ENCODE measurements at regions not wholly inside any gene's neighbourhood (a gene's known extent, or its start where the extent isn't known, plus 50 kb on each side); places are given as distances from the start of the nearest gene placed in this dataset.

DNA sequence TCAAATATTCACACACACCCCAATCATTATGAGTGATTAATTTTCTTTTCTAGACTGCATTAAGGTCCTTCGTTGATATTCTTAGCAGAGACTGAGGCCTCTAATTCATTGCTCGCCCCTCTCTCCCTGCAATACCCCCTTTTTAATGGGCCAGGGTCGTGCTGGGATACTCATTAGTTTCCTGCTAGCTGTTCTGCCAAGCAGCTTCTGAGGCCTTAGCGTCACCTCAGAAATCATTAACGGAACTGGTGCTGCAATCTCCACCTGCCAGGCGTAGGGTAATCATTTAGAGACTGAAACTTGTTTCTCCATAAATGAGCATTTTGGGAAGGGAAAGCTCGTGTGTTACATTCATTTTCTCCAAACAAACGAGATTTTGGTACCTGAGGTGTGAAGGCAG, 1054.7 kb downstream of the GALC start:
- no peaks in the 10 kb centered on the region for H3K36me3 ChIP-seq (ENCODE audit: control insufficient read depth in 4 of 4, insufficient read depth in 3 of 4, low read depth in 1 of 4, low read length in 3 of 4)
- DNase-seq (ENCODE audit: low spot score) = no peak
- peaks cover 0 to 3% (median 0%) of the 10 kb centered on the region in 4 donors for H3K27me3 ChIP-seq (ENCODE audit: control insufficient read depth in 4 of 4, insufficient read depth in 4 of 4, low read length in 3 of 4)
- H3K9ac ChIP-seq (ENCODE audit: low read depth in 1 of 2, low read length in 2 of 2) = no peak overlapping the region
- no peak overlapping the region for H3K4me3 ChIP-seq (ENCODE audit: low read depth in 1 of 3, low read length in 3 of 3)
- H3K27ac ChIP-seq (ENCODE audit: low read depth in 1 of 2, low read length in 2 of 2) = no peak overlapping the region
- H3K4me1 ChIP-seq (ENCODE audit: control insufficient read depth in 4 of 4, insufficient read depth in 4 of 4, low read length in 3 of 4) = no peaks in the 10 kb centered on the region
- WGBS = 34% methylated on average over 8 of the region's 8 CpGs
- TF ChIP-seq FOXA1 (IDR thresholded peaks at IDR 0.05) (no peak), GABPA (IDR thresholded peaks at IDR 0.05 in 1 of 2, conservative IDR thresholded peaks at IDR 0.05 in 1 of 2) (no peak), SP1 (IDR thresholded peaks at IDR 0.05) (no peak), FOXA2 (IDR thresholded peaks at IDR 0.05) (no peak), HNF4G (IDR thresholded peaks at IDR 0.05) (no peak)
- TF ChIP-seq, protein P1, sequence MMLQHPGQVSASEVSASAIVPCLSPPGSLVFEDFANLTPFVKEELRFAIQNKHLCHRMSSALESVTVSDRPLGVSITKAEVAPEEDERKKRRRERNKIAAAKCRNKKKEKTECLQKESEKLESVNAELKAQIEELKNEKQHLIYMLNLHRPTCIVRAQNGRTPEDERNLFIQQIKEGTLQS (IDR thresholded peaks at IDR 0.05) = no peak
- TF ChIP-seq, protein P2, sequence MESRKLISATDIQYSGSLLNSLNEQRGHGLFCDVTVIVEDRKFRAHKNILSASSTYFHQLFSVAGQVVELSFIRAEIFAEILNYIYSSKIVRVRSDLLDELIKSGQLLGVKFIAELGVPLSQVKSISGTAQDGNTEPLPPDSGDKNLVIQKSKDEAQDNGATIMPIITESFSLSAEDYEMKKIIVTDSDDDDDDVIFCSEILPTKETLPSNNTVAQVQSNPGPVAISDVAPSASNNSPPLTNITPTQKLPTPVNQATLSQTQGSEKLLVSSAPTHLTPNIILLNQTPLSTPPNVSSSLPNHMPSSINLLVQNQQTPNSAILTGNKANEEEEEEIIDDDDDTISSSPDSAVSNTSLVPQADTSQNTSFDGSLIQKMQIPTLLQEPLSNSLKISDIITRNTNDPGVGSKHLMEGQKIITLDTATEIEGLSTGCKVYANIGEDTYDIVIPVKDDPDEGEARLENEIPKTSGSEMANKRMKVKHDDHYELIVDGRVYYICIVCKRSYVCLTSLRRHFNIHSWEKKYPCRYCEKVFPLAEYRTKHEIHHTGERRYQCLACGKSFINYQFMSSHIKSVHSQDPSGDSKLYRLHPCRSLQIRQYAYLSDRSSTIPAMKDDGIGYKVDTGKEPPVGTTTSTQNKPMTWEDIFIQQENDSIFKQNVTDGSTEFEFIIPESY (IDR thresholded peaks at IDR 0.05) = no peak
- TF ChIP-seq, protein P3, sequence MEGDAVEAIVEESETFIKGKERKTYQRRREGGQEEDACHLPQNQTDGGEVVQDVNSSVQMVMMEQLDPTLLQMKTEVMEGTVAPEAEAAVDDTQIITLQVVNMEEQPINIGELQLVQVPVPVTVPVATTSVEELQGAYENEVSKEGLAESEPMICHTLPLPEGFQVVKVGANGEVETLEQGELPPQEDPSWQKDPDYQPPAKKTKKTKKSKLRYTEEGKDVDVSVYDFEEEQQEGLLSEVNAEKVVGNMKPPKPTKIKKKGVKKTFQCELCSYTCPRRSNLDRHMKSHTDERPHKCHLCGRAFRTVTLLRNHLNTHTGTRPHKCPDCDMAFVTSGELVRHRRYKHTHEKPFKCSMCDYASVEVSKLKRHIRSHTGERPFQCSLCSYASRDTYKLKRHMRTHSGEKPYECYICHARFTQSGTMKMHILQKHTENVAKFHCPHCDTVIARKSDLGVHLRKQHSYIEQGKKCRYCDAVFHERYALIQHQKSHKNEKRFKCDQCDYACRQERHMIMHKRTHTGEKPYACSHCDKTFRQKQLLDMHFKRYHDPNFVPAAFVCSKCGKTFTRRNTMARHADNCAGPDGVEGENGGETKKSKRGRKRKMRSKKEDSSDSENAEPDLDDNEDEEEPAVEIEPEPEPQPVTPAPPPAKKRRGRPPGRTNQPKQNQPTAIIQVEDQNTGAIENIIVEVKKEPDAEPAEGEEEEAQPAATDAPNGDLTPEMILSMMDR (IDR thresholded peaks at IDR 0.05; ENCODE audit: low read depth, low read length, missing input control) = no peak
- no peaks in the 10 kb centered on the region for H3K9me3 ChIP-seq (ENCODE audit: control insufficient read depth in 4 of 4, low read length in 3 of 4)

DNA sequence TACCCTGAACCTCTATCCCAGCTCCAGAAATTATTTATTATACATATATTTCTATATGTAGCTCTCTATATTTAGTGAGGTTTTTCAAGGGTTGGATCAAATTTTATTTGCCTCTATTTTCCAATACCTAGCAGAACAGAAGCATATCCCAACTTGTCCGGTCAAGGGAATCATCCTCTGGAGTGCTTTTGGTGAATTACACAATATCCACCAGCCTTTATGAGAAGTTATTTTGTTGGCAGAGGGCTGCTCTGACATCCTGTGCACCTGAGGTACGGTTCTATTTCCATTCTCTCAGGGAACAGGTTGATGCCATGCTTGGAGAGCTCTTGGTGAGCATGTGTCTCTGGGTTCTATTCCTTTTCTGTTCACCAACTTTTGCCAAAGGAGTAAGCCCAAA, 1056.4 kb downstream of the GALC start:
- TF ChIP-seq, protein P2 (IDR thresholded peaks at IDR 0.05) = no peak
- TF ChIP-seq FOXA2 (IDR thresholded peaks at IDR 0.05) (no peak), HNF4A (conservative IDR thresholded peaks at IDR 0.05) (no peak), TAF1 (conservative IDR thresholded peaks at IDR 0.05) (no peak), RXRA (IDR thresholded peaks at IDR 0.05) (no peak), HNF4G (IDR thresholded peaks at IDR 0.05) (no peak), SP1 (IDR thresholded peaks at IDR 0.05) (no peak), YY1 (IDR thresholded peaks at IDR 0.05) (no peak), JUND (IDR thresholded peaks at IDR 0.05) (no peak), NR2F2 (IDR thresholded peaks at IDR 0.05) (no peak)
- TF ChIP-seq, protein P4, sequence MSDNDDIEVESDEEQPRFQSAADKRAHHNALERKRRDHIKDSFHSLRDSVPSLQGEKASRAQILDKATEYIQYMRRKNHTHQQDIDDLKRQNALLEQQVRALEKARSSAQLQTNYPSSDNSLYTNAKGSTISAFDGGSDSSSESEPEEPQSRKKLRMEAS (IDR thresholded peaks at IDR 0.05) = no peak
- TF ChIP-seq, protein P1 (IDR thresholded peaks at IDR 0.05) = no peak
- TF ChIP-seq, protein P3 (IDR thresholded peaks at IDR 0.05; ENCODE audit: low read depth, low read length, missing input control) = no peak
- TF ChIP-seq, protein P5, sequence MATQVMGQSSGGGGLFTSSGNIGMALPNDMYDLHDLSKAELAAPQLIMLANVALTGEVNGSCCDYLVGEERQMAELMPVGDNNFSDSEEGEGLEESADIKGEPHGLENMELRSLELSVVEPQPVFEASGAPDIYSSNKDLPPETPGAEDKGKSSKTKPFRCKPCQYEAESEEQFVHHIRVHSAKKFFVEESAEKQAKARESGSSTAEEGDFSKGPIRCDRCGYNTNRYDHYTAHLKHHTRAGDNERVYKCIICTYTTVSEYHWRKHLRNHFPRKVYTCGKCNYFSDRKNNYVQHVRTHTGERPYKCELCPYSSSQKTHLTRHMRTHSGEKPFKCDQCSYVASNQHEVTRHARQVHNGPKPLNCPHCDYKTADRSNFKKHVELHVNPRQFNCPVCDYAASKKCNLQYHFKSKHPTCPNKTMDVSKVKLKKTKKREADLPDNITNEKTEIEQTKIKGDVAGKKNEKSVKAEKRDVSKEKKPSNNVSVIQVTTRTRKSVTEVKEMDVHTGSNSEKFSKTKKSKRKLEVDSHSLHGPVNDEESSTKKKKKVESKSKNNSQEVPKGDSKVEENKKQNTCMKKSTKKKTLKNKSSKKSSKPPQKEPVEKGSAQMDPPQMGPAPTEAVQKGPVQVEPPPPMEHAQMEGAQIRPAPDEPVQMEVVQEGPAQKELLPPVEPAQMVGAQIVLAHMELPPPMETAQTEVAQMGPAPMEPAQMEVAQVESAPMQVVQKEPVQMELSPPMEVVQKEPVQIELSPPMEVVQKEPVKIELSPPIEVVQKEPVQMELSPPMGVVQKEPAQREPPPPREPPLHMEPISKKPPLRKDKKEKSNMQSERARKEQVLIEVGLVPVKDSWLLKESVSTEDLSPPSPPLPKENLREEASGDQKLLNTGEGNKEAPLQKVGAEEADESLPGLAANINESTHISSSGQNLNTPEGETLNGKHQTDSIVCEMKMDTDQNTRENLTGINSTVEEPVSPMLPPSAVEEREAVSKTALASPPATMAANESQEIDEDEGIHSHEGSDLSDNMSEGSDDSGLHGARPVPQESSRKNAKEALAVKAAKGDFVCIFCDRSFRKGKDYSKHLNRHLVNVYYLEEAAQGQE (IDR thresholded peaks at IDR 0.05) = no peak
- no peak for DNase-seq (ENCODE audit: low spot score)
- H3K36me3 ChIP-seq (ENCODE audit: control insufficient read depth in 4 of 4, insufficient read depth in 3 of 4, low read depth in 1 of 4, low read length in 3 of 4) = no peaks in the 10 kb centered on the region
- H3K4me3 ChIP-seq (ENCODE audit: low read depth in 1 of 3, low read length in 3 of 3) = no peak overlapping the region
- no peaks in the 10 kb centered on the region for H3K4me1 ChIP-seq (ENCODE audit: control insufficient read depth in 4 of 4, insufficient read depth in 4 of 4, low read length in 3 of 4)
- 79% methylated on average over 2 of the region's 2 CpGs for WGBS
- no peaks in the 10 kb centered on the region for H3K9me3 ChIP-seq (ENCODE audit: control insufficient read depth in 4 of 4, low read length in 3 of 4)
- peaks cover 0 to 3% (median 0%) of the 10 kb centered on the region in 4 donors for H3K27me3 ChIP-seq (ENCODE audit: control insufficient read depth in 4 of 4, insufficient read depth in 4 of 4, low read length in 3 of 4)
- H3K9ac ChIP-seq (ENCODE audit: low read depth in 1 of 2, low read length in 2 of 2) = no peak overlapping the region
- H3K27ac ChIP-seq (ENCODE audit: low read depth in 1 of 2, low read length in 2 of 2) = no peak overlapping the region
